Cardiac muscle cell (in vitro differentiated cells and primary cell): ENCODE measurements at regions not wholly inside any gene's neighbourhood (a gene's known extent, or its start where the extent isn't known, plus 50 kb on each side); places are given as distances from the start of the nearest gene placed in this dataset.

Experiments
- DNase-seq, 2 donors: peaks; one replicate each; pipeline versions ENCODE4 v3.0.0 to v3.0.0-alpha.2; 2010 to 2017; ENCODE audit warnings: low read depth in 1 of 2, low spot score in 1 of 2
- H3K27ac ChIP-seq: fragments of 200-600 bp; sonication (generic); 2 replicates; pipeline ENCODE4 v1.5.1; 2016
- H3K27me3 ChIP-seq: fragments of 200-600 bp; sonication (generic); 2 replicates; pipeline ENCODE4 v1.6.0; 2016; ENCODE audit warnings: control low read depth
- H3K36me3 ChIP-seq: fragments of 200-600 bp; sonication (generic); 2 replicates; pipeline ENCODE4 v1.5.1; 2016; ENCODE audit warnings: control low read depth
- H3K4me1 ChIP-seq: fragments of 200-600 bp; sonication (generic); 2 replicates; pipeline ENCODE4 v1.8.1; 2017; ENCODE audit warnings: low read depth, mild to moderate bottlenecking, mixed run types
- H3K4me3 ChIP-seq: fragments of 200-600 bp; sonication (generic); 2 replicates; pipeline ENCODE4 v1.5.1; 2016; ENCODE audit warnings: mild to moderate bottlenecking
- H3K9me3 ChIP-seq: fragments of 200-600 bp; sonication (generic); 2 replicates; pipeline ENCODE4 v1.5.1; 2017; ENCODE audit warnings: low read depth, mild to moderate bottlenecking, control low read depth
- TF ChIP-seq, protein P1 (sequence below): IDR thresholded peaks from 2 replicates; pipeline ENCODE4 v1.5.1; 2012; ENCODE audit warnings: low read depth, mild to moderate bottlenecking, low read length

DNA sequence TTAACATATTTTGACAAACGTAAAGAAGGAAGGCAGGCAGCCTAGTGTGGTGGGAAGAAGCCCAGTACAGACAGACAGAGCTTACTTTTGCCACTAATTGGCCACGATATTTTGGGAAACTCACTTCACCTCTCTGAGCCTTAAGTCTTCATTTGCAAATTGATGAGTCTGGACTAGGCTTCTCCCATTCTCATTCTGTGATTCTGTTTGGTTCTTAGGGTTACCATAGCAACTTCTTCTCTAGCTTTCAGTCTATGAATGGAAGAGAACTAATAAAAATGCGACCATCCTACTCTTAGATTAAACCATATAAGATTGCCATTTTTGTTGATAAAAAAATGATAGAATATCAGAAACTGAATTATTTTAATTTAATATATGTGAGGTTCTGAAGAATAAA lies 210.5 kb downstream of the SNAPC1 start:
- H3K4me3 ChIP-seq: no peak overlapping the region
- H3K9me3 ChIP-seq: no peaks in the 10 kb centered on the region
- no peaks in the 10 kb centered on the region for H3K4me1 ChIP-seq
- DNase-seq: no peak
- no peaks in the 10 kb centered on the region for H3K27me3 ChIP-seq
- H3K36me3 ChIP-seq: no peaks in the 10 kb centered on the region
- TF ChIP-seq, protein P1, sequence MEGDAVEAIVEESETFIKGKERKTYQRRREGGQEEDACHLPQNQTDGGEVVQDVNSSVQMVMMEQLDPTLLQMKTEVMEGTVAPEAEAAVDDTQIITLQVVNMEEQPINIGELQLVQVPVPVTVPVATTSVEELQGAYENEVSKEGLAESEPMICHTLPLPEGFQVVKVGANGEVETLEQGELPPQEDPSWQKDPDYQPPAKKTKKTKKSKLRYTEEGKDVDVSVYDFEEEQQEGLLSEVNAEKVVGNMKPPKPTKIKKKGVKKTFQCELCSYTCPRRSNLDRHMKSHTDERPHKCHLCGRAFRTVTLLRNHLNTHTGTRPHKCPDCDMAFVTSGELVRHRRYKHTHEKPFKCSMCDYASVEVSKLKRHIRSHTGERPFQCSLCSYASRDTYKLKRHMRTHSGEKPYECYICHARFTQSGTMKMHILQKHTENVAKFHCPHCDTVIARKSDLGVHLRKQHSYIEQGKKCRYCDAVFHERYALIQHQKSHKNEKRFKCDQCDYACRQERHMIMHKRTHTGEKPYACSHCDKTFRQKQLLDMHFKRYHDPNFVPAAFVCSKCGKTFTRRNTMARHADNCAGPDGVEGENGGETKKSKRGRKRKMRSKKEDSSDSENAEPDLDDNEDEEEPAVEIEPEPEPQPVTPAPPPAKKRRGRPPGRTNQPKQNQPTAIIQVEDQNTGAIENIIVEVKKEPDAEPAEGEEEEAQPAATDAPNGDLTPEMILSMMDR: no peak
- H3K27ac ChIP-seq: no peak overlapping the region

DNA sequence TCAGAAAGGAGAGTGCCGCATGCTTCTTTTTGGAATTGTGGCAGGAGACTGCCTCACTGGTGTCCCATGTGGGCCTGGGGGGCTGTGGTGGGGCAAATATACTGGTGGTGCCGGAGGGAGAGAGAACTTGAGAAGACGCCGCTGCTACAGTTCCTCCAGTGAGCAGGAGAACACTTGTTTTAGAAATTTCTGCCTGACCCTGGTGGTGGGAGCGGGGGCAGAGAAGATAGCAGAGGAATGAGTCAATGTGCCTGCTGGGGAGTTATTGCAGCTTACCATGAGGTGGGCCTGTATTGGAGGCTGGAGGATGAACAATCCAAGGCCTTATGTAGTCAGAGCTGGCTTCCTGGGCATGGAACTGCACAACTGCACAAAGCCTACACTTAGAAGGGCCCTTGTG lies 211.8 kb downstream of the SNAPC1 start:
- H3K4me1 ChIP-seq: no peaks in the 10 kb centered on the region
- no peaks in the 10 kb centered on the region for H3K36me3 ChIP-seq
- DNase-seq: peak in 1 of 2 donors; percentile 18
- H3K9me3 ChIP-seq: no peaks in the 10 kb centered on the region
- no peak overlapping the region for H3K4me3 ChIP-seq
- TF ChIP-seq, protein P1: no peak
- H3K27me3 ChIP-seq: no peaks in the 10 kb centered on the region
- H3K27ac ChIP-seq: no peak overlapping the region

DNA sequence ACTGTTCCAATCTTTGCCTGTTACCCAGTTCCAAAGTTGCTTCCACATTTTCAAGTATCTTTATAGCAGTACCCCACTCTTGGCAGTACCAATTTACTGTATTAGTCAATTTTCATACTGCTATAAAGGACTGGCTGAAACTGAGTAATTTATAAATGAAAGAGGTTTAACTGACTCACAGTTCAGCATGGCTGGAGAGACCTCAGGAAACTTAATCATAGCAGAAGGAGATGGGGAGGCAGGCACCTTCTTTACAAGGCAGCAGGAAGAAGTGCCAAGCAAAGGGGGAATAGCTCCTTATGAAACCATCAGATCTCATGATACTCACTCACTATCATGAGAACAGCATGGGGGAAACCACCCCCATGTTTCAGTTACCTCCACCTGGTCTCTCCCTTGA lies 215.0 kb downstream of the SNAPC1 start:
- no peak overlapping the region for H3K27ac ChIP-seq
- TF ChIP-seq, protein P1: no peak
- no peak overlapping the region for H3K4me3 ChIP-seq
- H3K9me3 ChIP-seq: no peaks in the 10 kb centered on the region
- H3K27me3 ChIP-seq: no peaks in the 10 kb centered on the region
- DNase-seq: no peak
- H3K36me3 ChIP-seq: no peaks in the 10 kb centered on the region
- H3K4me1 ChIP-seq: no peaks in the 10 kb centered on the region

DNA sequence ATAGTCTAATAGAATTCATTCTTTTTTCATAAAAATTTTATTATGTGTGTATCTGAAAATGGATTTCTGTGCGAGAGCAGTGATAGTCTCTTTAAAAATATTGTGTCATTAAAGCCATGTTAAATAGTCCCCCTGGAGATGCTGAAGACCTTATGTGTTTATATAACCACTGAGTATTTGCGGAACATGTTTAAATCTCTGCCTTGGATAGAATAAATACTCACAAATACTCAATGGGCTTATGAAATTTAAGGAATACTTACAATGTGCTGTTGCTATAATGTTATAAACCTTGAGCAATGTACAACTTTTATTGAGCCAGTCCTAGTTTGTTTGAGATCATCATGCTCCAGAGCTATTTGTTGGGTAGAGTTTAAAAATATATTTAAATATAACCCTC lies 226.0 kb downstream of the SNAPC1 start:
- Histone ChIP-seq H3K9me3 (no peaks in the 10 kb centered on the region), H3K27me3 (no peaks in the 10 kb centered on the region), H3K4me3 (no peak overlapping the region), H3K36me3 (no peaks in the 10 kb centered on the region), H3K27ac (no peak overlapping the region), H3K4me1 (no peaks in the 10 kb centered on the region)
- TF ChIP-seq, protein P1: no peak
- DNase-seq: no peak

DNA sequence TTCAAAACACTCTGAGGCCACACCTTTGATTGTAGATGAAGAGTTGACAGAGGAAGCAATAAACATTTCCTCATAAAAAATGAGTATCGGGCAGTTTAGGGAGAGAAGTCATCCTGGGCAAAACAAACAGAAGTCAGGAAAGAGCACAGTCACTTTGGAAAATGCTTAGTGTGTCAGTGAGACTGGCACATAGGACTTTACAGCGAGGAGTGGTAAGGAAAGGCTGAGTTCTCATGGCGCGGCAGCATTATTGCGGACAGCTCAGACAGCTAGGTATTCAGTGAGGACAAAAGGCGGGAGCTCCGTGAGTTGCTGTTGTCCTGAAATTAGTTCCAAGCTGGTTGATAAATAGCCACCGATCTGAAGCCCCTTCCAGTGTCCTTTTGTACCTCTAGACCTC lies 229.9 kb downstream of the SNAPC1 start:
- DNase-seq: no peak
- no peaks in the 10 kb centered on the region for H3K27me3 ChIP-seq
- no peaks in the 10 kb centered on the region for H3K36me3 ChIP-seq
- no peak overlapping the region for H3K27ac ChIP-seq
- H3K4me1 ChIP-seq: no peaks in the 10 kb centered on the region
- no peaks in the 10 kb centered on the region for H3K9me3 ChIP-seq
- TF ChIP-seq, protein P1: no peak
- no peak overlapping the region for H3K4me3 ChIP-seq

DNA sequence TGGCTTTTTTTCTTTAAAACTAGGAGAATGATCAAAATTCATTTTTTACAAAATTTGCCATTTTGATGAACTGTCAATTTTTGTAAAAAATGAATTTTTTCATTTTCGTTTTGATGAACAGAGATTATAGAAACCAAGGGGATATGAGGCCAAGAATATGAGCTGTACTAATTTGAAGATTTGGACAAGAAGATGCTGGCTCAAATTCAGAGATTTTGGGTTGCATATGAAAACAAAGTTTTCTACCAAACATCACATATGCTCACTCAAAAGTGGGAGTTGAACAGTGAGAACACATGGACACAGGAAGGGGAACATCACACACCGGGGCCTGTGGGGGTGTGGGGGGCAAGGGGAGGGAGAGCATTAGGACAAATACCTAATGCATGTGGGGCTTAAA lies 230.7 kb downstream of the SNAPC1 start:
- no peak overlapping the region for H3K4me3 ChIP-seq

More for the DNA sequence above, 230.7 kb downstream of the SNAPC1 start:
- no peak for DNase-seq
- Histone ChIP-seq H3K27me3 (no peaks in the 10 kb centered on the region), H3K27ac (no peak overlapping the region), H3K36me3 (no peaks in the 10 kb centered on the region), H3K4me1 (no peaks in the 10 kb centered on the region), H3K9me3 (no peaks in the 10 kb centered on the region)
- TF ChIP-seq, protein P1: no peak
